Coronary artery (tissue), 2 donors: ENCODE measurements at regions not wholly inside any gene's neighbourhood (a gene's known extent, or its start where the extent isn't known, plus 50 kb on each side); places are given as distances from the start of the nearest gene placed in this dataset.

ENCODE experiments used
- DNase-seq: peaks from one replicate; pipeline ENCODE4 v3.0.0-alpha.2; 2017; ENCODE audit warnings: low spot score
- H3K27ac ChIP-seq, 2 donors: fragments of 200-600 bp; sonication (generic); one replicate each; pipeline ENCODE4 v1.5.1; 2016 to 2019
- H3K4me3 ChIP-seq: fragments of 200-600 bp; sonication (generic); 2 replicates; pipeline ENCODE4 v1.5.1; 2016; ENCODE audit warnings: mild to moderate bottlenecking, moderate library complexity
- CTCF ChIP-seq: fragments of 200-600 bp; sonication (generic); IDR thresholded peaks from one replicate; pipeline ENCODE4 v1.5.1; 2019; ENCODE audit warnings: antibody characterized with exemption

GRCh38 chr1:34642679-34643078 lies 112.2 kb upstream of the GJB5 start:
- Histone ChIP-seq H3K4me3 (no peak overlapping the region), H3K27ac (no peak overlapping the region)
- TF ChIP-seq CTCF, result no peak
- no peak for DNase-seq

DNA sequence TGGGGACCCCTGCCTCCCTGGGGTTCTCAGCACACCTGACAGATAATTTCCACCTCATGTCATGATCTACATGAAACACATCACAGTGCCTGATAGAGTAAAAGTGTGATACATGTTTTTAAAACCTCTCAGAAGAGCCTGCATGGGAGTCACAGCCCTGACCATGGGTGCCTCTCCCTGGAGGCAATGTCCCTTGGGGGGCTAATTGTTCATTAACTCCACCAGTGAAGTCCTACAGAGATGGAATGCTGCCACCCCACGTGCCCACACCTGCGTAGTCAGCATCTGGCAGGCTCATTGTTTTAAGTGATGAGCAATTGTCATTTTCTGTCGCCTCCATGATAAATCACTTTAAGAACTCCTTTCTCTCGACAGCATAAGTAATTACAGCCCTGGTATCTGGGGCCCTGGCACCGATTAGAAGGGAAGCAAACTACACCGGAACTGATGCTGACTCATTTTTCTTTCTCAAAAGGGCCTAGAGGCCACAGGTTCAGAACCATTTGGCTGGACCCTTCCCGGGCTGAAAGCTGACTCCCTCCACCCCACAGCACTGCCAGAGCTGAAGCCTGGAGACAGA lies 109.6 kb upstream of the GJB5 start:
- no peak for TF ChIP-seq CTCF
- DNase-seq, result no peak
- H3K4me3 ChIP-seq, result no peak overlapping the region
- H3K27ac ChIP-seq, result no peak overlapping the region

DNA sequence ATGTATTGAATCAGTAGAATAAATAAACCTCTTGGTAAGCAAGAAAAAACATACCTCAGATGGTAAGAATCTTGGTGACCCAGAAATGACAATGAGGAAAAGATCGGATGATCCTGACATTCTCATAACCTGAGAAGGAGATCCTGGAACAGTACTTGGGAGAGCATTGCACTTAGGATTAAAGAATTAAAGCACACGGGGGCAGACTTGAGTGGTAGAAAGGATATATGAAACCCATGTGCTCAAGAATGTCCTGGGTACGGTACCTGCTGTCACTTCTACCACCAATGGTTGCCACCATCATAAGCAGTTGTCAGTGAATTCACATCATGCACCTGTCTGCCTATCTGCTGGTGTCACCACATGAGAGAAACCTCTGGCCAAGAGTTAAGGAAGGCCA lies 108.9 kb upstream of the GJB5 start:
- Histone ChIP-seq H3K27ac (no peak overlapping the region), H3K4me3 (no peak overlapping the region)
- no peak for DNase-seq
- TF ChIP-seq CTCF, result no peak

DNA sequence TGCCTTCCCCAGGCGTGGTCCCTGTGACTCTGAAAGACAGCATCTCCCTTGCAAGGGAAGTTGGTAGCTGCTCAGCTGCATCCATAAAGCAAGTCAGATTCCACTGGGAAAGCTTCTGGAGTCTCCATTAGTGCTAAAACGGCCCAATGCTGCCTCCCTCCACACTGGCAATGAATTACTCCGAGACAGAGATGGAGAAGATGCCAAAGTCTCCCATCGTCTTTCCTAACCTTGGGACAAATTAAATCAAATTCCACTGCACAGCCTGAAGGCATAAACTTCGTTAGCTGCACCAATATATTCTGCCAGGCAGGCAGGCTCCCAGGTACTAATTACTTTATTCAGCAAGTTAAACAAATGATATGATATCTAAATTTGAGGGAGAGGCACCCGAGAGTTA lies 106.3 kb upstream of the GJB5 start:
- no peak for DNase-seq
- Histone ChIP-seq H3K27ac (no peak overlapping the region), H3K4me3 (no peak overlapping the region)
- TF ChIP-seq CTCF, result no peak

DNA sequence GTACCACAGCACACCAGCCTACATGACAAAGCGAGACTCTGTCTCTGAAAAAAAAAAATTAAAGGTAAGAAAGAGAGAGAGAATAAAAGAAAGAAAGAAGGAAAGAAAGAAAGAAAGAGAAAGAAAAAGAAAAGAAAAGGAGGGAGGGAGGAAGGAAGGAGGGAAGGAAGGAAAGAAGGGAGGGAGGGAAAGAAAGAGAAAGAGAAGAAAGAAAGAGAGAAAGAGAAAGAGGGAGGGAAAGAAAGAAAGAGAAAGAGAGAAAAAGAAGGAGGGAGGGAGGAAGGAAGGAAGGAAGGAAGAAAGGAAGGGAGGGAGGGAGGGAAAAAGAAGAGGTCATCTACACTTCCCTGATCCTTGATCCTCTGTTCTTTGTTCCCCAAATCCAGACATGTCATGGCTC lies 104.8 kb upstream of the GJB5 start:
- DNase-seq, result no peak
- Histone ChIP-seq H3K27ac (no peak overlapping the region), H3K4me3 (no peak overlapping the region)
- no peak for TF ChIP-seq CTCF

- TF ChIP-seq CTCF, result no peak
- no peak overlapping the region for H3K4me3 ChIP-seq
- DNase-seq, result no peak
- H3K27ac ChIP-seq, result no peak overlapping the region
Measured at GRCh38 chr1:34650800-34651199, 104.0 kb upstream of the GJB5 start.

- Histone ChIP-seq H3K4me3 (no peak overlapping the region), H3K27ac (no peak overlapping the region)
- no peak for TF ChIP-seq CTCF
- no peak for DNase-seq
Measured at GRCh38 chr1:34653110-34653509, 101.7 kb upstream of the GJB5 start.
